Ecto neural progenitor cell (in vitro differentiated cells): ENCODE measurements at regions not wholly inside any gene's neighbourhood (a gene's known extent, or its start where the extent isn't known, plus 50 kb on each side); places are given as distances from the start of the nearest gene placed in this dataset.
A peak's percentile ranks its signal among the peaks of the same experiment; 100 is the strongest.

ENCODE experiments used
- DNase-seq: peaks from one replicate; pipeline ENCODE4 v3.0.0-alpha.2; 2018; ENCODE audit warnings: low spot score

GRCh38 chr1:110816945-110817344 lies 56.0 kb upstream of the CD53 start:
- DNase-seq: no peak

- no peak for DNase-seq
Observed at GRCh38 chr1:110811529-110811928, 61.4 kb upstream of the CD53 start.

DNA sequence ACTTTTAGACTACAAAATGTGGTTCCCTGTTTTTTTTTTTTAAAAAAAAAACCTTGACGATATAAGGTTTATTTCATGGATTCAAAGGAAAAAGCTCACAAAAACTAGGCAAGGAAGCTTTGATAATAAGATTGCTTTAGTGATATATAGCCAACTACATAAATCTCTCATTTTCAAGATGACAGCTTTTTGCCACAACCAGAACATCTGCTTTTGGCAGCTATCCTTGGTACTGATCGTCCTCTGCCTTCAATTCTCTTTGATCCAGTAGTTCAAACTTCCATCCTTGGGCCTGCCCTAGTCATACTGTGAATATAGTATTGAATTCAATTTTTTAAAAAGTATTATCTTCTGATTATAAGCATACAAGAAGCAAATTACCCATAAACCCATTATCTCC lies 72.9 kb upstream of the CD53 start:
- DNase-seq: no peak

DNA sequence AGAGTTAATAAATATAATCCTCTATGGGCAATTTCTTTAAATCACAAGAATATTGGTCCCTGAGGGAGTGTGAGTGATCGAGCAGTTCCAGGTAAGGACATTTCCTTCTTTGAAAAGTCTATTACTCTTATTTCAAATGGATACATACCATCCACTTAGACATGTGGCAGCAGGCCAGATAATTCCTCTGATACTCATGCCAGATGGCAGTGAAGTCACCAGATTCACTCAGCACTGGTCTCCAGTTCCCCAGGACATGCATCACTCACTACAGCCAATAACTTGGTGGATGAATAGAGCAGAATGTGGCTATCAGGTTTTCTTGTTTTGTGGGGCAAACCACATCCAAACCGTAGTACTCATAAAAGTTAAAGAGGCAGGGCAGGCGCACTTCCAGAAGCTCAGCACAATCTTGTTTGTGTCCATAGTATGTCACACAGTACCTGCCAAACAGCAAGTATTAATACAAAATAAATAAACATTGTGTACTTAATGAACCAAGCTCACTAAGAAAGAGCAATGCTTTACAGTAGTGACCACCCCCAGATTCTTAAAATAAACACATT lies 74.2 kb upstream of the CD53 start:
- DNase-seq: no peak

DNA sequence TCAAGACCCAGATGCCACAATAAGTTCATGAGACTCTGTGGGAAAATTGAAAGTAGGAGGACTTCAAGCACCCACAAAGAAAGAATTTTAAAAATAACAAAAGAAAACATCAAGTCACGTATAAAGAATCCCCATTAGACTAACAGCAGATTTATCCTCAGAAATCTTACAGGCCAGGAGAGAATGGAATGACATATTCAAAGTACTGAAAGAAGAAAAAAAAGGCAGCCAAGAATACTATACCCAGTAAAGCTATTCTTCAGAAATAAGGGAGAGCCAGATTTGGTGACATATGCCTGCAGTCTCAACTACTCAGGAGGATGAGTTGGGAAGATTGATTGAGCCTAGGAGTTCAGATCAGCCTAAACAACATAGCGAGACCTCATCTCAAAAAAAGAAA lies 84.3 kb upstream of the CD53 start:
- no peak for DNase-seq

GRCh38 chr1:110787328-110788071 lies 85.4 kb upstream of the CD53 start:
- DNase-seq: no peak

DNA sequence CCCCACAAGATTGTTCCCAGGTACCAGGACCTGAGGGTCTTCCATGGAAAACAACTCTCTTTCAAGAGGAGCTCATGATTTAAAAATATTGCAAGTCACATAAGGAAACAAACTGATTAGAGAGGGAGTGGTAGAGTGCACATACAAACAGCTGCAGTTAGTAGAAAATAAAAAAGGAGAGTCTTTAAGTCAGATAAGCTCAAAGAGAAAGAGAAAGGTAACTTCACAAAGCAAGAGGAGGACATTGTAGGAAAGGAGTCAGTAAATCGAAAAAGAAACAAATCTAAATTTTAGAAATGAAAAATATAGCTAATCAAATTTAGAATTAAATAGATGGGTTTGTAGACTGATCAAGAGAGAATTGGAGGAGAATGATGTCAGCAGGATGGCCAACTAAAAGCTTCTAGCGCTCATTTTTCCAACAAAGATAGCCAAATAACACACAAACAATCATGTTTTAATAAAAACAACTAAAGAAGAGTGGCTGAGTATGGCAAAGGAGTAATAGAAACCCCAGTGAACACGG lies 86.1 kb upstream of the CD53 start:
- DNase-seq: no peak

GRCh38 chr1:110785612-110786011 lies 87.3 kb upstream of the CD53 start:
- DNase-seq: no peak

DNA sequence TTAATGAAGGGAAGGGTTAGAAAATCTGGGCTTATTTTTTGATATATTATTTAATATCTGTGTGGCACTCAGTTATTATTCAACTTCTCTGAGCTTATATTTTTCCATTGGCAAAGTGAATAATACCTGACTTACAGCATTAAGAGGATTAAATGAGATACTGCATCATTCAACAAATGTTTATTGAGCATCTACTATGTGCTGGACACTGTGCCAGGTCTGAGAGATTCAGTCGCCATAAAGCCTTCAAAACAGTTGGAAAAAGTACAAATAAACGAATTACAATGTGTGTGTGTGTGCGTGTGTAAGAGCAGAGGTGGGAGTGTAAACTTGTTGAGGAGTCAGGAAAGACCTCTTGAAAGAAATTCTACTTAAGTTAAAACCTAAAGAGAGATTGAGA lies 87.9 kb upstream of the CD53 start:
- DNase-seq: no peak

DNA sequence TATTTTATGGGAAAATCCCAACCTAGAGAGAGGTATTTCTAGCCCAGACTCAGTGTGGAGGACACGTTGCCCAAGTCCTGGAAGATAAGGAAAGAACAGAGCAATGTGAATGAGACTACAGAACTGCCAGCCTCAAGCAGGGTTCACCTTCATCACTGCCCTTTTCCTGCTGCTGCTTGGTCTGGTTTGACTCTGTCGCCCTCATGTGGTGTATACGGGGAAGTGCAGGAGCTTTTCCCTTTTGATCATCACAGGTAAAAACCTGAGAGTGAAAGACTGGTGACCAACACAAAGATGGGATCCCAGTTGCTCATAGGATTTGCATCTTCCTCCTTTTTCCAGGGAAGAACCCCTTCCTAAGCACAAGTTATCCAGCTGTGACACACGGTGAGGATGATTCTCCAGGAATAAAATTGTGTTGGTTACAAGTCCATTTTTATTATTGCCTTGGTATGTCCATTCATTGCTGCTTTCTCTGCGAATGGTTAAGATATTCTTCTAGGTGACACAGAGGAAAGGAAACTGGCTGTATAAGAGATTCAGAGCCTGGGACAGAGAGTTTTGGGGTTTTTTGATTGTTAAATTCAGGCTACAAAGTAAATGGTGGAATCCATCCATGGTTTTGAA lies 89.5 kb upstream of the CD53 start:
- DNase-seq: peak; percentile 60

GRCh38 chr1:110781525-110781924 lies 91.4 kb upstream of the CD53 start:
- DNase-seq: no peak

- peak; percentile 81 for DNase-seq
Observed at GRCh38 chr1:110780600-110781484, 92.1 kb upstream of the CD53 start.

GRCh38 chr1:110779636-110780035 lies 93.3 kb upstream of the CD53 start:
- no peak for DNase-seq

DNA sequence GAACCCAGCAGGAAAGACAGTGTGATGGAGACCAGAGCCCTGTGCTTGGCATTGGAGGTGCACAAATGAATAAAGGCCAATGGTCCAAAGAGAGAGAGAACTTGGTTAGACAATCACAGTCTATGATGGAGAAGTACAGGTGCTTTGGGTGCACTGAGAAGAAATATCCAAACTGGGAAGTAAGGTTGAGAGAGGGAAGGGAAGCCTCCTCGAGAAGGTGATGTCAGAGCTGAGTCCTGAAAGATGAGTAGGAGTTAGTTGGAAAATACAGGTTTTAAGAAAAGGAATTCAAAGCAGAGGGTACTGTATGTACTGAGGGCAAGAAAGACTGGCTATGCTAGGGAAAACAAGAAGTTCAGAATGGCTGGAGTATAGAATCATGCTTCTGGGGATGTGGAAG lies 94.1 kb upstream of the CD53 start:
- DNase-seq: no peak

DNA sequence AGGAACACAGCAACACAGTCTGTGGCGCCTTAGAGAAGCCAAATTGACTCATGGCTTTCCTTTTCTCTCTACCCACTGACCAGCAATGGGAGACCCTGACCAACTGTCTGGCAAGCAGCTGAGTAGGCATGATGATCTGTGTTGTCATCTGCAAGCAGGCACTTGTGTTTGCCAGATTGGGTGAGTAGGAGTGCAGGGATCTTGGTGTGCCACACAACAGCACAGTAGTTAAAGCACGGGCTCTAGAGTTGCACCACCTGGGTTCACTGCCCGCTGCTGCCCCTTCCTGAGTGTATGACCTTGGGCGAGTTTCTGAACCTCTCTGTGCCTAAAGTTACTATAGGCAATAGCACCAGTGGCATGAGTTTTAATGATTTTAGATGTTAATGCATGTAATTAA lies 95.7 kb upstream of the CD53 start:
- DNase-seq: no peak

DNA sequence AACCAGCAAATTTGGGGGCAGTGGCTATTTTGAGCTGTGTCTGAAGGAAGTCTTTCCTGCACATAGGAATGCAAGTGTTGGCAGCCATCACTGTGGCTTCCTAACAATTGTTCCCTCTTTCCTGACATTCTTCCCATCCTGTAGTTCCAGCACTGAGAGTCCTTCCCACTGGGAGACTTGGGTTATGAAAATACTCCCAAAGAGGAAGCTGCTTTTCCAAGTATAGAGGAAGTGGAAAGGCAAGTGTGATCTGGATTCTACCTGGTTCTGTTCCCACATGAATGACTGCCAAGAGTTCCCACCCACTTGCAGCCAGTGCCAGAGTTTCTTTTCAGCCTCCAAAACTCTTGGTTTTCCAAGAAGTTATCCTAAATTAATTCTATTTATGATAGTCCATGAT lies 98.5 kb upstream of the CD53 start:
- DNase-seq: no peak

GRCh38 chr1:110773813-110774212 lies 99.1 kb upstream of the KCNA3 start:
- DNase-seq: no peak

DNA sequence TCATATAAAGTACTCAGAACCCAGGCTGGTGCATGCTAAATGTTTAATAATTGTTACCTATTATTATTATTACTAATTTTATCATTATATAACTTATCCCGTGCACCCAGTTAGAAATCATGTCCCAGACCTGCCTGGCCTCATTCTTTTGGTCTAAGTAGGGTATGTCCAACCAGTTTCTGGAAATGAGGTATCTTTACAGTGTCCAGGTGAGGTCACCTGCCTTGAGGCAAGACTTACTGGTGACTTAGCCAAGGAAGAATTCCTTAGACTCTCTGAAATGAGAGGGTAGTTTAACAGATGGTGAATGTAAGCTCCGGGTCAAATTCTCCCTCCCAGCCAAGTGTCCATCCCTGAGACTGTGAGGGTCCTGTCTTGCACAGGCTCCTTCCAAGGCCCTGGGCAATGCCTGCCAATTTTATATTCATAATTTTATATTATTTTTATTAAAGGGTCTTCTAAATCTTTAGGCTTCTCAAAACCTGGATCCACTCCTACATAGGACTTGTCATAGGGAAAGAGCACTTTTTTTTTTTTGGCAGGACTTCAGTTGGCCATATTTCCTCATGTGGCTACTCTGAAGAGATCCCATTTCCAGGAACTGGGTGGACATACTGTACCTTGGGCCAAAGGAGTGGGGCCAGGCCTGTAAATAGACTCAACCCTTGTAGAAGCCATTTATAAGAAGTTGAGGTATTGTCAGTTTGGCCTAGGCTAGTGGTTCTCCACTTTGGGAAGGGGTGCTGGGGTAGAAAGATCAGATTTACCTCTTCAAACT lies 96.7 kb upstream of the KCNA3 start:
- DNase-seq: no peak

- no peak for DNase-seq
Observed at GRCh38 chr1:110770832-110771231, 96.1 kb upstream of the KCNA3 start.

GRCh38 chr1:110768605-110769004 lies 93.9 kb upstream of the KCNA3 start:
- DNase-seq: no peak

DNA sequence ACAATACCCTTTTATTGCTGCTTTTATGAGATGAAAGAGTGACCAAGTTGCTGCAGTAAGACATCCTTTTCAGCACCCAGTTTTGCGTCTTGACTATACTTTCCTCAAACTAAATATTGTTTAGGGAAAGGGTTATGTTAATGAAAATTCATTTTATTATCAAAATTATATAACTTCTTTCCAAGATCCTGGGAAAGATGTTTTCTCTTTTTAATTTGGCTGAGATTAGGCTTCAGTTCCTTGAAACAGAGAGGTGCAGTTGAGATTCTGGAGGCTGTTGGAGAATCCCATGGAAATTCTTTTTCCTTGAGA lies 91.6 kb upstream of the KCNA3 start:
- no peak for DNase-seq
